NCI-H2227 (cell line): ENCODE measurements at regions not wholly inside any gene's neighbourhood (a gene's known extent, or its start where the extent isn't known, plus 50 kb on each side); places are given as distances from the start of the nearest gene placed in this dataset.
A peak's percentile ranks its signal among the peaks of the same experiment; 100 is the strongest.

Source experiments
- DNase-seq: peaks from one replicate; lab custom pipeline; 2025; ENCODE audit not compliant: unreplicated experiment; lab: John Stamatoyannopoulos, UW

GRCh38 chr12:123042833-123043232, 62.4 kb downstream of the ARL6IP4 start:
- DNase-seq: no peak

GRCh38 chr12:123041811-123042655, 61.6 kb downstream of the ARL6IP4 start:
- no peak for DNase-seq

- peak; percentile 20 for DNase-seq
Observed at GRCh38 chr12:123041042-123041531, 60.6 kb downstream of the ARL6IP4 start.

GRCh38 chr12:123040106-123040505, 59.6 kb downstream of the ARL6IP4 start:
- DNase-seq: no peak

GRCh38 chr12:123038966-123039365, 58.5 kb downstream of the ARL6IP4 start:
- no peak for DNase-seq

GRCh38 chr12:123038486-123038885, 58.0 kb downstream of the ARL6IP4 start:
- DNase-seq: no peak

GRCh38 chr12:123037791-123038190, 57.3 kb downstream of the ARL6IP4 start:
- DNase-seq: no peak

- no peak for DNase-seq
Observed at GRCh38 chr12:123036466-123037285, 56.2 kb downstream of the ARL6IP4 start.

GRCh38 chr12:123035841-123036240, 55.4 kb downstream of the ARL6IP4 start:
- no peak for DNase-seq

- DNase-seq: no peak
Observed at GRCh38 chr12:123034865-123035264, 54.4 kb downstream of the ARL6IP4 start.

GRCh38 chr12:123034022-123034541, 53.6 kb downstream of the ARL6IP4 start:
- DNase-seq: no peak

- no peak for DNase-seq
Observed at GRCh38 chr12:123033392-123034021, 53.0 kb downstream of the ARL6IP4 start.

GRCh38 chr12:123032736-123033391, 52.4 kb downstream of the ARL6IP4 start:
- peak; percentile 82 for DNase-seq
